Ishikawa (cell line): ENCODE measurements at regions not wholly inside any gene's neighbourhood (a gene's known extent, or its start where the extent isn't known, plus 50 kb on each side); places are given as distances from the start of the nearest gene placed in this dataset.

Source experiments
- CEBPB ChIP-seq: IDR thresholded peaks from 2 replicates; pipeline ENCODE4 v1.6.1; 2012
- CREB1 ChIP-seq: IDR thresholded peaks from 2 replicates; pipeline ENCODE4 v1.6.1; 2012; ENCODE audit warnings: low read depth
- EGR1 ChIP-seq: IDR thresholded peaks from 2 replicates; pipeline ENCODE4 v1.6.1; 2012
- EP300 ChIP-seq: IDR thresholded peaks from 2 replicates; pipeline ENCODE4 v1.6.1; 2012; ENCODE audit warnings: borderline replicate concordance
- MAX ChIP-seq: IDR thresholded peaks from 2 replicates; pipeline ENCODE4 v1.6.1; 2012
- NFIC ChIP-seq: IDR thresholded peaks from 2 replicates; pipeline ENCODE4 v1.6.1; 2012
- RAD21 ChIP-seq: IDR thresholded peaks from 2 replicates; pipeline ENCODE4 v1.6.1; 2012; ENCODE audit warnings: low read depth
- TAF1 ChIP-seq: IDR thresholded peaks from 2 replicates; pipeline ENCODE4 v1.6.1; 2012; ENCODE audit warnings: low read depth, mild to moderate bottlenecking
- TCF12 ChIP-seq: IDR thresholded peaks from 2 replicates; pipeline ENCODE4 v1.6.1; 2012; ENCODE audit warnings: low read depth
- TEAD4 ChIP-seq: IDR thresholded peaks from 2 replicates; pipeline ENCODE4 v1.6.1; 2012
- USF1 ChIP-seq: IDR thresholded peaks from 2 replicates; pipeline ENCODE4 v1.6.1; 2012
- YY1 ChIP-seq: IDR thresholded peaks from 2 replicates; pipeline ENCODE4 v1.6.1; 2012; ENCODE audit warnings: low read depth
- ZBTB7A ChIP-seq: IDR thresholded peaks from 2 replicates; pipeline ENCODE4 v1.6.1; 2012; ENCODE audit warnings: low read depth
- TF ChIP-seq, protein P1 (sequence below): IDR thresholded peaks from 2 replicates; pipeline ENCODE4 v1.6.1; 2012; ENCODE audit warnings: low read depth, mild to moderate bottlenecking

- no peak for TF ChIP-seq RAD21
Measured at GRCh38 chr4:95675623-95676022, 126.8 kb upstream of the UNC5C start.

- TF ChIP-seq CREB1, result no peak
- no peak for TF ChIP-seq MAX
- TF ChIP-seq TEAD4, result no peak
- no peak for TF ChIP-seq ZBTB7A
- TF ChIP-seq NFIC, result no peak
- no peak for TF ChIP-seq CEBPB
Measured at GRCh38 chr4:95674521-95674981, 125.8 kb upstream of the UNC5C start.

- TF ChIP-seq NFIC (no peak), TCF12 (no peak), EGR1 (no peak), USF1 (no peak), ZBTB7A (no peak), CEBPB (no peak), EP300 (no peak), TAF1 (no peak), RAD21 (no peak), YY1 (no peak)
- TF ChIP-seq, protein P1, sequence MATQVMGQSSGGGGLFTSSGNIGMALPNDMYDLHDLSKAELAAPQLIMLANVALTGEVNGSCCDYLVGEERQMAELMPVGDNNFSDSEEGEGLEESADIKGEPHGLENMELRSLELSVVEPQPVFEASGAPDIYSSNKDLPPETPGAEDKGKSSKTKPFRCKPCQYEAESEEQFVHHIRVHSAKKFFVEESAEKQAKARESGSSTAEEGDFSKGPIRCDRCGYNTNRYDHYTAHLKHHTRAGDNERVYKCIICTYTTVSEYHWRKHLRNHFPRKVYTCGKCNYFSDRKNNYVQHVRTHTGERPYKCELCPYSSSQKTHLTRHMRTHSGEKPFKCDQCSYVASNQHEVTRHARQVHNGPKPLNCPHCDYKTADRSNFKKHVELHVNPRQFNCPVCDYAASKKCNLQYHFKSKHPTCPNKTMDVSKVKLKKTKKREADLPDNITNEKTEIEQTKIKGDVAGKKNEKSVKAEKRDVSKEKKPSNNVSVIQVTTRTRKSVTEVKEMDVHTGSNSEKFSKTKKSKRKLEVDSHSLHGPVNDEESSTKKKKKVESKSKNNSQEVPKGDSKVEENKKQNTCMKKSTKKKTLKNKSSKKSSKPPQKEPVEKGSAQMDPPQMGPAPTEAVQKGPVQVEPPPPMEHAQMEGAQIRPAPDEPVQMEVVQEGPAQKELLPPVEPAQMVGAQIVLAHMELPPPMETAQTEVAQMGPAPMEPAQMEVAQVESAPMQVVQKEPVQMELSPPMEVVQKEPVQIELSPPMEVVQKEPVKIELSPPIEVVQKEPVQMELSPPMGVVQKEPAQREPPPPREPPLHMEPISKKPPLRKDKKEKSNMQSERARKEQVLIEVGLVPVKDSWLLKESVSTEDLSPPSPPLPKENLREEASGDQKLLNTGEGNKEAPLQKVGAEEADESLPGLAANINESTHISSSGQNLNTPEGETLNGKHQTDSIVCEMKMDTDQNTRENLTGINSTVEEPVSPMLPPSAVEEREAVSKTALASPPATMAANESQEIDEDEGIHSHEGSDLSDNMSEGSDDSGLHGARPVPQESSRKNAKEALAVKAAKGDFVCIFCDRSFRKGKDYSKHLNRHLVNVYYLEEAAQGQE, result no peak
Measured at GRCh38 chr4:95672811-95673210, 124.0 kb upstream of the UNC5C start.

DNA sequence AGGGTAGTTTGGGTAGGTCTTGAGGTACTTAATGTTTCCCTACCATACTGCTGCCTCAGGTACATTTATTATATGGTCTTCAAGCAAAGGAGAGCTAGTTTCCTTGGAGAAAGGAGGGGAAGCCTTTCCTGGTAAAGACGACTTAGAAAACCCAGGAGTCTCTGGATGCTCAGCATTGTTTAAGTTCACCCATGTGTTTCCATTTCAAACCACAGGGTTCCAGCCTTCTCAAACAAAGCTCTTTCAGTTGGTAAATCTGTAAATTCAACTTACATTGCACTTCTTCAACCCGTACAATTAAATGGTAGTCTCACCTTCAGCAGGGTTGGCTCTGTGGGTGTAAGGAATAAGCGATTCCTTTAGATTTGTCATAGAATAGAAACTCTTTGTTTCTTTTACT is 111.9 kb upstream of the UNC5C start:
- TF ChIP-seq EGR1, result no peak
- TF ChIP-seq EP300, result peak; percentile 27; the same call in 1 of the 2 replicates

GRCh38 chr4:95651891-95652290 is 103.1 kb upstream of the UNC5C start:
- TF ChIP-seq, protein P1, result no peak
- TF ChIP-seq ZBTB7A (no peak), TCF12 (no peak), RAD21 (no peak), MAX (no peak), CEBPB (no peak), EP300 (no peak), EGR1 (no peak), TAF1 (no peak)

DNA sequence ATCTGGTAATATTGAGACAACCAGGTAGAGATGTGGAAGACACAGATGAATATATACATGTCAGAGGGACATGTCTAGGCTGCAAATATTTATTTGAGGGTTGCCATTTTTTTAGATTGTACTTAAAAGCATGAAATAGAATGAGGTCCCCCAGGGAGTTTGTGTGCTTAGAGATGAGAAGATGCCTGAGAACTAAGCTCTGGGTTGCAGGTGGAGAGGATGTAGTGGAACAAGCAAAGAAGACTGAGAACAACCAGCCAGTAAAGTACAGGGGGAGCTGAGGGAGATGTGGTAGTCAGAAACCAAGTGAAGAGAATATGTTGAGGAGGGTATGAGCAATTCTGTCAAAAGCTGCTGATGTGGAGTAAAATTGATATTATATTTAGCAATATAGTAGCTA is 95.6 kb upstream of the UNC5C start:
- TF ChIP-seq CEBPB, result no peak

DNA sequence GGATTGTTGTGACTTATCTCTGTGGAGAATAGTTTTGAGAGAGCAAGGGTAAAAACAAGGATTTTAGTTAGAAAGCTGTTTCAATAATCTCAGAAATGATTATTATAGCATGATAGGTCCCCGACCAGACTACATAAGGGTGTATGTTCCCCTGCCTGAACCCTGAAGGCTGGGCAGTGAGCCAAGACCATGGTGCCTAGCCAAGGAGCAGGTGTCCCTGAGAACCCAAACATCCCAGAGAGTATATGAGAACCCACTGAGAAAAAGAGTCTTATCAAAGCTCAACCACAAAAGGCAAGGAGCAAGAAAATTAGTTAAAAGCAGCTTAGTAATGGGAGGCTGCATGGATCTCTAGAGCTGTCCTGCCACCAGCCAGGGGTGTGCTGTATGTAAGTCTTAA is 94.9 kb upstream of the UNC5C start:
- TF ChIP-seq TAF1, result no peak
- TF ChIP-seq USF1, result no peak
- TF ChIP-seq YY1, result no peak
- TF ChIP-seq MAX, result no peak
- TF ChIP-seq EP300, result no peak
- TF ChIP-seq CREB1, result no peak
- TF ChIP-seq TEAD4, result no peak
- TF ChIP-seq, protein P1, result no peak
- TF ChIP-seq RAD21, result no peak
- no peak for TF ChIP-seq TCF12
- no peak for TF ChIP-seq NFIC
